HG02943 (cell line): ENCODE measurements at regions not wholly inside any gene's neighbourhood (a gene's known extent, or its start where the extent isn't known, plus 50 kb on each side); places are given as distances from the start of the nearest gene placed in this dataset.

Source experiments
- ATAC-seq: cut with Tn5 transposase; IDR thresholded peaks from one replicate; pipeline ENCODE4 v1.9.1; 2021; ENCODE audit warnings: mild to moderate bottlenecking, low read depth, moderate library complexity; ENCODE audit not compliant: unreplicated experiment

DNA sequence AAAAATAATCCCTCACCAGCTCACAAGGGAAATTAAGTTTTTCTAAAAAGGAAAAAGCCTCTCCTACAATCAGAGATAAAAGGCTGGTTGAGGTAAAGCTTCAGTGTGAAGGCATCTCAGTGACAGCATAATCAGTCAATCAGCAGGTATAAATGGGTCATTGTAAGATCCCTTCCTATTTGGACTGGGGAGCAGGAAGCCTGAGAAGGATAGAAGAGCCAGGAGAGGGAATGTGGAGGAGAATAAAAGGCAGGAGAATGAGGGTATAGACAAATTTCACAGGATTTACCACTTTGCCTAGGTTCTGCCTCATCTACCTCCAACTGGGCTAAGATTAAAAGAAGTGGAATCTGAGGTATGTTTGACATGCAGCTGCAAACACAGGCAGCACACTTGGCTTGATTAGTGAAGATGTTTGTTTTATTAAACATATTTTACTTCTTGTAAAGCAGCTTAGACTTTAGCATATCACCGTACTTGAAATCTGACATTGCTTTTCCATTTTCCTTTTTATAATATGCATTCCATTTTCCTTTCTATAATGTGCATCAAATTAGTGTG is 479.1 kb upstream of the USP15 start:
- ATAC-seq = no peak

DNA sequence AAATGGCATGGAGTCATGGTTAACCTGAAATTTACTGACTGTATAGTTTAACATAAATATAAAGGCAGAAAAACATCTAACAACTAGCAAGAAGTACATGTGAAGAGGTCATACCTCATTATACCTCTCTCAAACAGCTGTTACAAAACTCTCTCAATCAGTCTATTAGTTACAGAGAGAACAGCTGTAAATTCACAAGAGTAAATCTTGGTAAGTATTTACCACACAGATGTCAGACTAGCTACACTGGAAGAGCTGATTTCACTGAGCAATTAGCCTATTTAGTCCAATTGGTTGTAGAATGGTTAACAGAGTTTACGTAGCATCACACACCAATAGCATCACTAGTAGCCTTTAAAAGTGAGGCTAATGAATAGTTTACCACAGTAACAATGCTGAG is 463.4 kb upstream of the USP15 start:
- no peak for ATAC-seq

DNA sequence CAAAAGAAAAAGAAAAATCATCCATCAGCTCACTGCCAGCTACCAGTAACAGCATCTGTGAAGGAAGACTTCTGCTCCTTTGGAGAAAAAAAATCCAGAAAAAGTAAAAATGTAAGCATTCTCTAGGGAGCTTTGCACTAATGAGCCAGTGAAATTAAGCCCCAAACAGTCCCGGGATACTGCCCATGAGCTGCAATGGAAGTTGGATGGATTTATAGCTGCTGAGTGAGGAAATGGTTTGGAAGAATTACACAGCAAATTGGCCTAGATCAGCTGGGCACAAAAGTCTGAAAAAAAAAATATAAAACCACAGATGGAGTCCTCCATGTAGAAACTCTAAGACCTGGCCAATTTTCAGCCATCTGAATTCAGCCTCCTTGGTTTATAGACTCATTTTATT is 462.9 kb upstream of the USP15 start:
- ATAC-seq = no peak

DNA sequence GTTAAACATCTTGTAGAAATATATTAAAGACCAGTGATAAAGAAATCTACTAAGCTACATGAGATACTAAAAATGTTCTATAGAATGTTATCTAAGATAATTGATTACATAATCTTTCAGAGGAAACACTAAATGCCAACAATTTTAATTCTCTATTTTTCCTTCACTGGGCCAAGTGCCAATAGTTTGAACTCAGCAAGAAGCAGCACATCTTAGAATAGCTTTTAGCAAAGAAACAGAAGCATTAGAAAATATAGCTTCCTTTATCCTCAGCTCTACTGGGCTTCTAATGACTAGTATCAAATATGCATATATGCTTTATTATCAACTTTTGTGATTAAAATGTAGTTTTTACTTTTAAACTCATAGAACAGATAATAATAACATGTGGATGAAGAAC is 461.4 kb upstream of the USP15 start:
- ATAC-seq = no peak

DNA sequence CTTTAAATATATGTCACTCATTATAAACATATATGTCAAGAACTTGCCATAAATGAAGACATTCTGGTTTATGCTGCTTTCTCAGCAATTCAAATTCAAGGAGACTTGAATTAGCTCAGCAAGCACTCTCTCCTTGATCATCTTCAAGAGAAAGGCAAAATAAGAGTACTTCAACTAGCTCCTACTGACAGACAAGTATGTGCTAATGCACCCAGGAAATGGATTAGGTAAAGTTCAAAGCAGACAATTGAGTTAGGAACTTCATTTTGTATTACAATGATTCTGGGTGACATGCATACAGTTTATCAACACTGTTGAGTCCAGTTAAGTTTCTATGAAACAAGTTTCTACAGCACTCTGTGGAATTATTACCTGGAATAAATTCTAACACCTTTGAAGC is 455.9 kb upstream of the USP15 start:
- ATAC-seq = no peak

DNA sequence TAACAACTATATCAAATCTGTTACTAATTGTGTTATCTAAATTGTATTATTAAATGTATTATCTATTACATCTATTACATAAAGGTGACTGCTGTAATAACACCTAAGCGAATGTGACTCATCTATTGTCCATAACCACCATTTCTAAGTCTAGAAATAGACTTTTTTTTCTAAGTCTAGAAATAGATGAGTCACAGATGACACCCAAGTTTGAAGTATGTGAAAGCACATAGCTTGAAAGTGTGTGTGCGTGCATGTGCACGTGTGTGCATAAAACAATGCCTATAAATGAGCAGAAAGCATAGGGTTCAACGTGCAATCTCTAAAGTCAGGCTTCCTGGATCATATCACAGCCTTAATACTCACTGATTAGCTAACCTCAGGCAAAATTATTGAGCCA is 451.3 kb upstream of the USP15 start:
- ATAC-seq = no peak

DNA sequence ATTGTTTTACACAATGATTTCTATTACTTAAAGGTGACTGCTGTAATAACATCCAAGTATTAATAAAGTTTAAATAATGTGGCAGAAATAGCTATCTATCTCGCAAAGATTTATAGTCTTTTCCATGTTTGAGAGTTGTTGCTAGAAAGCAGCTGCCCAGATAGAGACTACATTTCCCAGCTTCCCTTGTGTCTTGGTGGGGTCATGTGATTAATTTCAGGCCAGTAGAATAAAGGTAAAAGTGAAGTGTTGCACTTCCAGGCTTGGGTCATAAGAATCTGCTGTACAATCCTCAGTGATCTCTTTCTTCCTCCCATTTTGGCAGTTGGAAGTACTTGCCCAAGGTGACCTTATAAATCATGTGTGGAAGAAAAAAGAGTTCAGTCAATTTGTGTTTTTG is 449.7 kb upstream of the USP15 start:
- no peak for ATAC-seq

DNA sequence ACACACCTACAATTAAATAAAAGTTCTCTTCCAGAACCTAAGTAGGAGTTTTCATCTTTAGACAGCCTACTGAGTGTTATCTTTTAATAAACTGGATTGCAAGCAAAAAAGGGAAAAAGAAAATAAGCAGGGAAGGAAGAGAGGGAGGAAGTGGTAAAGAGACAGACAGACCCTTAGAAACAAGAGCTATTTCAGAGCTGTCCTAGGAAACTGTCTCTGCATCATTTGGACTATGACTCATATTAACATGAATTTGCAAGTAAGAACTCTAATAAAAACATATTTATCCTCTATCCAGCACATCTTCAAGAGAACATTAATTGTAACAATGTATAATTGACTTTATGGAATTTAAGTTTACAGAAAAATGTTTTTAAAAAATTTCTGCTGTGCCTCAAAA is 438.8 kb upstream of the USP15 start:
- no peak for ATAC-seq

DNA sequence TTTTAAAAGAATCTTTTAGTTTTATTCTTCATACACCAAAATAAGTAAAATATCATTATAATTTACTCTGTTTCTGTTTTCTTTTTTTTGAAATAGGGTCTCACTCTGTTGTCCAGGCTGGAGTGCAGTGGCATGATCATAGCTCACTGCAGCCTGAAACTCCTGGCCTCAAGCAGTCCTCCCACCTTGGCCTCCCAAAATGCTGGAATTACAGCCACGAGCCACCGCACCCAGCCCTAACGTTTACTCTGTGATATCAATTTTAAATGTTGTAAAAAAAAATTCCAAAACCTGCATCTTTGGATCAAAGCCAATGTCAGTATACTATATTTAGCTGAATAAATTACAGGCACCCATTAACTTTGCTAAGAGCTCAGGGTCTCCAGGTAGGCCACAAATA is 437.1 kb upstream of the USP15 start:
- no peak for ATAC-seq

DNA sequence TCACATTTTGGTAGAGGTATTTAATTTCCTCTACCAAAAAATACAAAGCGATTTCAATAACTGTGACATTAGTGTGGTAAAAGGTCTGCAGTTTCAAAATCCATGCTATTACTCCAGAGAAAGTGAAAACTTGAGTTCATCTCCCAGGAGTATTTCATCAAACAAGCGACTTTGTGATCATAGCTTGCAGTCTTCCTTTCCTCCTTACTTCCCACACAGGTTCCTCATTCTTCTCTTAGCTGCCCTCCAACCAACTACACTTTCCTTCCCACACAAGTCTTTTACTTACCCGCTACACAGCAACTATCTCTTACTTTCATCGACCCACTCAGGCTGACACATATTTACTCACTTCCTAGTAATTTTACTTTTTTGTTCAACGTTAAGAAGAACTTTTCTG is 413.4 kb upstream of the USP15 start:
- no peak for ATAC-seq

DNA sequence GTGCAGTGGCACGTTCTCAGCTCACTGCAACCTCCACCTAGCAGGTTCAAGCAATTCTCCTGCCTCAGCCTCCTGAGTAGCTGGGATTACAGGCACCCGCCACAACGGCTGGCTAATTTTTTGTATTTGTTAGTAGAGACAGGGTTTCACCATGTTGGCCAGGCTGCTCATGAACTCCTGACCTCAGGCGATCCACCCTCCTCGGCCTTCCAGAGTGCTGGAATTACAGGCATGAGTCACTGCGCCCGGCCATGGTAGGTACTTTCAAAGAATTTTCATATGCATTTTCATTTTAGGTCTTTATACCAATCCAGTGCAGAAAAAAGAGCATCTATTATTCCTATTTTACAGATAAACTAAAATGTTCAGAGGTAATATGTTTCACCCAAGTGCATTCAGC is 411.3 kb upstream of the USP15 start:
- ATAC-seq = no peak

DNA sequence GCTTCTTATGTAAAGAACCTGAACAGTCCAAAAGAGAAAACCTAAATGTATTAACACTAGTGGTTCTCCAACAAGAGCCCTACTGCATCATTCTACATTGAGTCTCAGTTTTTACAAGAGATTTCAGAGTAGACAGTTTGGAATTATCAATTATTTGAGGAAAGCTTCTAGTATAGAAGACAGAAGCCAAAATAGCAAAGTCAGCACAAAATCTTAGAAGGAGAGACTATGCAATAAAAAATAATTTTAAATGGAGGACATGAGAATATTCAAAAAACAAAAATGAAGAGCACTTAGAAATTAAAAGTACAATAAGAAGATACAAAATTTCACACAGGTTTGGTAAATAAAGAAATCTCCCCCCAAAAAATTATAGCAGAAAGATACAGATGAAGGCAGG is 406.3 kb upstream of the USP15 start:
- ATAC-seq = no peak

DNA sequence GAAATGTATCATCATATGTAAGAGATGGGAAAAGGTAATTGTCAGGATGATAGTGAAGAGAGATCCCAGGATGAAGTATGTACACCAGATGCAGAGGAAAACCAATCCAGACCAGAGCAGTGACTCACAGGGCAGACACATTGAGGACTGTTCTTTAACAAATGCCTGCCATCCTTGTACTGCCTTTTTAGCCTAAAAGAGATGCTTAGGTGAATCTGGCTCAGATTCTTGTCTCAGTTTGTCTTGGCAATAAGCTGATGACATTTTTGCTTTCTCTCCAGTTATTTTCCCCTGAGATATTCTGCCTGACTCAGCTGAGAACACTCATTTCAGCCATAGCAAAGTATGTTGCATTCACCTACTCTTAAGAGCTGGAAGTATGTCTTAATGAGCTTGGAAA is 405.3 kb upstream of the USP15 start:
- ATAC-seq = no peak

DNA sequence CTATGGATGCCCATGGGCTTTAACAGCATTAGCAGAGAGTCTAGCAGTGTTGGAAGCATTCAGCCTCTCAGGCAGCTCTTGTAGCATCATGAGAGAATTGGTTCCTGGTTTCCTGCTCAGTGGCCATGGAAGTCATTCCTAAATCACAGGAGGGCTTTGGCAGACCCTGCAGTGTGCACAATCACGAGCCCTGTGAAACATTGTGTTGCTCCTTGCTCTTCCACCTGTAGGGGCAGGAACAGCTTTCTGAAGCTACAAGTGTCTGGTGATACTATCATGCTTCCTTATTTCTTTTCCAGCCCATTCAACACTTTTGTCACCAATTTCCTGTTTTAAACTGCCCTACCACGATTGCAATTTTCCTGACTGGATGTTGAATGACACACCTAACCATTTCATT is 402.2 kb upstream of the USP15 start:
- ATAC-seq = no peak

DNA sequence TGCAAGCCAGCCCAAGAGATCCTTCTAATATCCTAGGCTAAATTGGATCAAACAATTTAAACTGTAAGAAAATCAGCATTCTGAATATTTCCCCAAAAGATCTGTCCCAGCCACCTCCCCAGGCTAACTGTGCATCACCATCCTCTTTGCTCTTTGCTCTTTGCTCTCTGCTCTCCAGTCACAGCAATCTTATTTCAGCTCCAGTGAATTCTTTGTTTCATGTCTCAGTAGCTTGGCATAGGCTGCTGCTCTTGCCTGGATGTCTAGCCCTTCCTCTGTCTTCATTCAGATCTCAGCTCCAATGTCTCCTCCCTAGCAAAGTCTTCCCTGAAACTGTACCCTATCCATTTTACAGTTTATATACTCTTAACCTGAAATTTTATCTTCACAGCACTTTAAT is 399.8 kb upstream of the USP15 start:
- ATAC-seq = no peak

DNA sequence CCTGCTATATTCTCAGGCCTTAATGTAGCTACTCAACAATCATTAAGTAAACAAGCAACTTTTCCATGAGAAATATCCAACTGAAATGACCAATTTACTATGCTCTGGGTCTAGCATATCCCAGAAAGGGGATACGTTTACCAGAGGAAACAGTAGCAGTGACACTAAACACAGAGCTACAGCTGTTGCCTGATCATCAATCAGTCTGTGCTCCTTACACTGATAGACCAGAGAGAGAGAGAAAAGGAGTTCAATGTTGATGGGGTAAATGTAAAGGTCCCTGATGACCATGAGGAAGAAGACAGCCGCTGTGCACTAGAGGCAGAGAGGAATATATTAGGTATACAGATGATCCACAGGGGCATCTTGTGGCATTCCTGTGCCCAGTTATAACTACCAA is 397.2 kb upstream of the USP15 start:
- ATAC-seq = no peak

DNA sequence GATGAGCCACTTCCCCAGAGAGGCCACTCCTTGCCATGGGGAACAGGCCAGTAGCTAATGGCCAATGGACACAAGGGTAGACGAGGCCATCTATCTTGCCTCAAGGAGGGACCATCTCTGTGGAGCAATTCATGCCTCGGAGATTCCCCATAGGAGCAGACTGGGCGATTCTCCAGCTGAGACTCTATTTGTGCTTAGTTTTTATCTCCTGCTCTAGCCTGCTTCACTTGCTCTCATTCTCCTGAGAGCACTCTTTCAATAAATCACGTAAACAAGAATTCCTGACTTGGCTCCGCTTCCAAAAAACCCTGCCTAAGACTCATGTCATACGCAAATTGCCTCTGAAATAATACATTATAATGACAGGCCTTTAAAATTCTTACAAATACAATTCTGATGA is 396.4 kb upstream of the USP15 start:
- ATAC-seq = no peak

DNA sequence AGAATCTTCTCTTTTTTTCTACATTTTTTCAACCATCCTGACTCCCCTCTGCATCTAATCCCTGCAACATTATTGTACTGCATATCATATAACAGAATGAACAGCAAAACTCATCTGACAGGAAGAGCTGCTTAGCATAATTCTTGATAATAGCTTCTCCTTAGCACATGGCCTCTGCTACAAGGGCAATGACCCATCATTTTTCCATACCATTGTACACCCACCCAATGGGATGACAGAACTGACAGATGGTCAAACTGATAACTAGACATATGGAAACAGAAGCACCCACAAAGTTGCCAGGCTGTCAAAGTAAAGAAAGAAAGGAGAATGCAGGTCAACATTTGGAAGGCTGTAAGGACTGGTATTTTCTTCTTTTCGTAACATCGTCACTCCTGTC is 390.4 kb upstream of the USP15 start:
- no peak for ATAC-seq

DNA sequence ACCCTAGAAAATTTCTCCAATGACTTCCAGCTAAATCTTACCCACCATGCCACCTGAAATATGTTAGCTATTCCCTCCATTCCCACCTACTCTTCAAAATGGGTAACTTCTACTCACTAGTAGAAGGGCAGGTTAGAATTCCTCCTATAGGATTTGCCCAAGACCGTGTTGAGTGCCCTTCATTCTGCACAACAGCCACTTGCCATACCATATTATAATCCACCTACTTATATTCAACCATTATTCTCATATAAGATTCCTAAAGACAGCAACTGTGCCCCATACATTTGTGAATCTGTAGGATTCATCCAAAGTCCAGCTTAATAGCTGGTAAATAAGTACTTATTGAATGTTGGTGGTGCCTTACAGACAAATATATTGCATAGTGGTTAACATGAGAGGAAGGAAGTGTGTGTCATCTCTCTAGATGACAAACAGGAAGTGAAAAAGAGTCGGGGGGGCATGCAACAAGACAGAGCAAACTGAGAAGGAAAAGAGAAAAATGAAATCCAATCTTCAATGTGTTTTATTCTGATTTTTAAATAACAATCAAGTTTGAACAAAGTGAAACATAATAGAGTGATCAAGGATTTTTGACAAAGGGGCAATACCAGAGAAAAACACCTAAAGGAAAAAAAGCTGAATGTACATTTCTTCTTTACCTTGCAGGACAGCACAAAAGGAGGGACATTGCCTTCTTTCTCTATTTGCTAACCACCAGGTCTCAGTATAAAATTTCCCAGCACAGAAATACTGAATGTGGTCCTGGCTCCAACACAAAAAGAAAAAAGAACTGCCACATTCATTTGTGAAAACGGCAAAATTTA is 389.3 kb upstream of the USP15 start:
- ATAC-seq = no peak

DNA sequence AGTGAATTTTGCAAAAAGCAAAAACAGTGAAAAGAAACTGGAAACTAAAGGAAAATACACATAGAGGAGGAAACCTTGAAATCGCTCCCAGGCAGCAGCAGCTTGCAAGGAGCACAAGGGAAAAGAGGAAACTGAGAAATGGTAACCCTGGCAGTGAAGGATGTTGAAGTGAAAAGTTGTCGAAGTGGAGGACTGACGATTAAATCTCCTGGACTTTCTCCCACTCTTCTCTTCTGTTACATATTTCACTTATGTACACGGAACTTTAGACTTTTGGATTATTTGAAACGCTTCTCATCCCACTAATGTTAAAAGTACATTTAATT is 388.8 kb upstream of the USP15 start:
- ATAC-seq = no peak

DNA sequence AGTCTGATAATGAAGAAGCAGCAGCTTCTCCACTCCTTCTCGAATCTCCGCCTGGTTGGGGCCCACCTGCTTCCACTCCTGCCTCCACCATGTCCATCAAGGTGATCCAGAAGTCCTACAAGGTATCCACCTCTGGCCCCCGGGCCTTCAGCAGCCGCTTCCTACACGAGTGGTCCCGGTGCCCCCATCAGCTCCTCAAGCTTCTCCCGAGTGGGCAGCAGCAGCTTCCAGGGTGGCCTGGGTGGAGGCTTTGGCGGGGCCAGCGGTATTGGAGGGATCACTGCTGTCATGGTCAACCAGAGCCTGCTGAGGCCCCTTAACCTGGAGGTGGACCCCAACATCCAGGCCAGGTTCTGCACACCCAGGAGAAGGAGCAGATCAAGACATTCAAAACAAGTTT is 381.0 kb upstream of the USP15 start:
- ATAC-seq = no peak

DNA sequence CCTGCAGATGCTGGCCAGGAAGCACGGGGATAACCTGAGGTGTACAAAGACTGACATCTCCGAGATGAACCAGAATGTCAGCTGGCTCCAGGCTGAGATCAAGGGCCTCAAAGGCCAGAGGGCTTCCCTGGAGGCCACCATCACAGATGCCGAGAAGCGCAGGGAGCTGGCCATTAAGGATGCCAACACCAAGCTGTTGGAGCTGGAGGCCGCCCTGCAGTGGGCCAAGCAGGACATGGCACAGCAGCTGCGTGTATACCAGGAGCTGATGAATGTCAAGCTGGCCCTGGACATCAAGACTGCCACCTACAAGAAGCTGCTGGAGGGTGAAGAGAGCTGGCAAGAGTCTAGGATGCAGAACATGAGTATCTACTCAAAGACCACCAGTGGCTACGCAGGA is 380.0 kb upstream of the USP15 start:
- ATAC-seq = no peak

DNA sequence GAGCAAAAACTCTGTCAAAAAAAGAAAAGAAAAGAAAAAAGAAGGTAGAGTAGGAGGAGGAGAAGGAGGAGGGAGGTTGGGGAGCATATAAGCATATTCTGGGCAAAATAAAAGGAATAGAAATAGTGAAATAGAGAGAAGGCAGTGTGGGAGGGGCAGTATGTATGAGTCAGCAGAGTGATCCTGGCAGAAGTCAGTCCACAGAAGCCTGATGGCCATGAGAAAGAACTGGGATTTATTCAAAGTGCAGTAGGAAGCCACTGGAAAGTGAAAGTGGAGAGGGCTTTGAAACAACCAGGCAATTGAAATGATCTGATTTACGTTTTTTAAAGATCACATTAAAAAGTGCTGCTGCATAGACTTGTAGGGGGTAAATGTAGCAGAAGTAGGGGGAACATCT is 368.6 kb upstream of the USP15 start:
- ATAC-seq = no peak
